ENCODE measurements at regions not wholly inside any gene's neighbourhood (a gene's known extent, or its start where the extent isn't known, plus 50 kb on each side); places are given as distances from the start of the nearest gene placed in this dataset.

GRCh38 chr10:31081937-31082840, 50.5 kb upstream of the ZNF438 start:
- DNase-seq, result no peak

- DNase-seq, result peak in 17 of 51 donors; percentile 1 to 23 (median 5)
Measured at GRCh38 chr10:31083765-31084184, 52.1 kb upstream of the ZNF438 start.

GRCh38 chr10:31087011-31087410, 55.3 kb upstream of the ZNF438 start:
- DNase-seq, result no peak

GRCh38 chr10:31087851-31088250, 56.2 kb upstream of the ZNF438 start:
- DNase-seq, result no peak

- DNase-seq, result no peak
Measured at GRCh38 chr10:31090894-31091607, 59.4 kb upstream of the ZNF438 start.

GRCh38 chr10:31095677-31096560, 64.3 kb upstream of the ZNF438 start:
- DNase-seq, result no peak

GRCh38 chr10:31098046-31098445, 66.4 kb upstream of the ZNF438 start:
- no peak for DNase-seq

GRCh38 chr10:31099094-31099493, 67.4 kb upstream of the ZNF438 start:
- DNase-seq, result no peak

GRCh38 chr10:31099664-31100063, 68.0 kb upstream of the ZNF438 start:
- DNase-seq, result no peak

- DNase-seq, result no peak
Measured at GRCh38 chr10:31100115-31100601, 68.5 kb upstream of the ZNF438 start.

- DNase-seq, result no peak
Measured at GRCh38 chr10:31100662-31101061, 69.0 kb upstream of the ZNF438 start.

- DNase-seq, result no peak
Measured at GRCh38 chr10:31101123-31101522, 69.5 kb upstream of the ZNF438 start.

- DNase-seq, result no peak
Measured at GRCh38 chr10:31102421-31102820, 70.8 kb upstream of the ZNF438 start.

- DNase-seq, result no peak
Measured at GRCh38 chr10:31103112-31103511, 71.4 kb upstream of the ZNF438 start.

GRCh38 chr10:31112961-31113360, 81.3 kb upstream of the ZNF438 start:
- no peak for DNase-seq

GRCh38 chr10:31116226-31116625, 84.6 kb upstream of the ZNF438 start:
- DNase-seq, result no peak

GRCh38 chr10:31118556-31118955, 86.9 kb upstream of the ZNF438 start:
- DNase-seq, result no peak

- no peak for DNase-seq
Measured at GRCh38 chr10:31120392-31120791, 88.7 kb upstream of the ZNF438 start.

GRCh38 chr10:31120961-31121685, 89.5 kb upstream of the ZNF438 start:
- no peak for DNase-seq

- DNase-seq, result no peak
Measured at GRCh38 chr10:31121757-31122577, 90.3 kb upstream of the ZNF438 start.

Measured in hypothalamus (tissue), 51 donors.